Vagina (tissue), 2 donors: ENCODE measurements at regions not wholly inside any gene's neighbourhood (a gene's known extent, or its start where the extent isn't known, plus 50 kb on each side); places are given as distances from the start of the nearest gene placed in this dataset.
"Not testable (repeated sequence)": the region's sequence is repeated elsewhere in the genome, so short reads cannot be mapped to it uniquely, and the experiment has no call there.

ENCODE experiments used
- POLR2A ChIP-seq, 2 donors: fragments of 450-650 bp; IDR thresholded peaks; one replicate each; pipeline ENCODE4 v1.6.1; 2017; ENCODE audit warnings: antibody characterized with exemption in 2 of 2, mild to moderate bottlenecking in 2 of 2, moderate library complexity in 2 of 2
- TF ChIP-seq, protein P1 (sequence below), 3 experiments: fragments of 450-650 bp in 2 of 3; fragments of 200-600 bp in 1 of 3; sonication (generic) in 1 of 3; IDR thresholded peaks; one replicate each; pipeline ENCODE4 v1.5.1; 2017 to 2019; ENCODE audit warnings: antibody characterized with exemption in 3 of 3, mild to moderate bottlenecking in 2 of 3, moderate library complexity in 2 of 3

DNA sequence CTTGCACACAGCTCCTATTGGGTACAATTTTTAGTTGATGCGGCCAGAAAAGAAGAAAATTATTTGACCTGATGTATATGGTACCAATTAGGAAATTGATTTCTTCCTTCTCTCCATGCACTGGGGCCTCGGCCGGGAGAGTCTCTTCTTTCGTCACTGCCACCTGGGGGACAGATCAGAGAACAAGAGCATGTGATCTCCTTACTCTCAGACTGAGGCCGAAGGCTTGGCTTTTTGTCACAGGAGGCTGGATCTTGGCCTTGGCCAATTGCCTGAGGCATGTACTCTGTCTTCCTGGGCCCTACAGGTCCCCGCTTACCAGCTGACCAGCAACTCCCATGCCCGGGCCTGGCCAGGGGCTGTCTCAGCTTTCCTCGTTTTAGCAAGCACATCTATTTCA, 330.3 kb downstream of the KLF13 start:
- TF ChIP-seq, protein P1, sequence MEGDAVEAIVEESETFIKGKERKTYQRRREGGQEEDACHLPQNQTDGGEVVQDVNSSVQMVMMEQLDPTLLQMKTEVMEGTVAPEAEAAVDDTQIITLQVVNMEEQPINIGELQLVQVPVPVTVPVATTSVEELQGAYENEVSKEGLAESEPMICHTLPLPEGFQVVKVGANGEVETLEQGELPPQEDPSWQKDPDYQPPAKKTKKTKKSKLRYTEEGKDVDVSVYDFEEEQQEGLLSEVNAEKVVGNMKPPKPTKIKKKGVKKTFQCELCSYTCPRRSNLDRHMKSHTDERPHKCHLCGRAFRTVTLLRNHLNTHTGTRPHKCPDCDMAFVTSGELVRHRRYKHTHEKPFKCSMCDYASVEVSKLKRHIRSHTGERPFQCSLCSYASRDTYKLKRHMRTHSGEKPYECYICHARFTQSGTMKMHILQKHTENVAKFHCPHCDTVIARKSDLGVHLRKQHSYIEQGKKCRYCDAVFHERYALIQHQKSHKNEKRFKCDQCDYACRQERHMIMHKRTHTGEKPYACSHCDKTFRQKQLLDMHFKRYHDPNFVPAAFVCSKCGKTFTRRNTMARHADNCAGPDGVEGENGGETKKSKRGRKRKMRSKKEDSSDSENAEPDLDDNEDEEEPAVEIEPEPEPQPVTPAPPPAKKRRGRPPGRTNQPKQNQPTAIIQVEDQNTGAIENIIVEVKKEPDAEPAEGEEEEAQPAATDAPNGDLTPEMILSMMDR (IDR thresholded peaks at IDR 0.05) = not testable (repeated sequence)
- TF ChIP-seq POLR2A (IDR thresholded peaks at IDR 0.05) = not testable (repeated sequence)
